H1 (cell line): ENCODE measurements at regions not wholly inside any gene's neighbourhood (a gene's known extent, or its start where the extent isn't known, plus 50 kb on each side); places are given as distances from the start of the nearest gene placed in this dataset.
A peak's percentile ranks its signal among the peaks of the same experiment; 100 is the strongest.

Source experiments
- CTCF ChIA-PET: fragments of 300-600 bp; sonication (Branson Sonifier 250); formaldehyde crosslinking; loops from one replicate; lab custom pipeline; 2021; ENCODE audit not compliant: partially characterized antibody; lab: Charles Lee
- POLR2A ChIA-PET: fragments of 300-600 bp; sonication (Branson Sonifier 250); formaldehyde crosslinking; loops from one replicate; lab custom pipeline; 2021; ENCODE audit warnings: inconsistent platforms; ENCODE audit not compliant: partially characterized antibody; lab: Charles Lee
- DNase-seq, 2 experiments: peaks; one replicate each; pipeline versions ENCODE4 v3.0.0 to v3.0.0-alpha.2; 2010 to 2022; ENCODE audit warnings: low spot score in 2 of 2, low read depth in 1 of 2, mixed read lengths in 1 of 2
- FAIRE-seq: peaks from 2 replicates; lab custom pipeline; 2011; peaks lifted over from hg19 to GRCh38; lab: Jason Lieb, UNC
- H2AFZ ChIP-seq: 2 replicates; pipeline ENCODE4 v1.8.1; 2012; ENCODE audit warnings: low read length, inconsistent platforms
- H2AK5ac ChIP-seq: 2 replicates; pipeline ENCODE4 v1.6.1; 2013; ENCODE audit warnings: low read depth, low read length
- H2BK120ac ChIP-seq: replicated peaks from 2 replicates; pipeline ENCODE3; 2013; ENCODE audit warnings: low read depth, low read length, inconsistent platforms
- H2BK12ac ChIP-seq: 2 replicates; pipeline ENCODE4 v1.6.1; 2013; ENCODE audit warnings: low read depth, low read length
- H2BK15ac ChIP-seq: 2 replicates; pipeline ENCODE4 v1.6.1; 2013; ENCODE audit warnings: low read length
- H2BK20ac ChIP-seq: 2 replicates; pipeline ENCODE4 v1.6.1; 2013; ENCODE audit warnings: low read length
- H2BK5ac ChIP-seq: 2 replicates; pipeline ENCODE4 v1.6.1; 2013; ENCODE audit warnings: low read depth, low read length
- H3K14ac ChIP-seq: 2 replicates; pipeline ENCODE4 v1.6.1; 2013; ENCODE audit warnings: inconsistent platforms; ENCODE audit not compliant: insufficient read length
- H3K18ac ChIP-seq: 2 replicates; pipeline ENCODE4 v1.6.1; 2013; ENCODE audit warnings: low read length; ENCODE audit errors: extremely low read depth
- H3K23ac ChIP-seq: 2 replicates; pipeline ENCODE4 v1.6.1; 2013; ENCODE audit warnings: inconsistent platforms; ENCODE audit not compliant: insufficient read length
- H3K23me2 ChIP-seq: 2 replicates; pipeline ENCODE4 v1.6.1; 2013; ENCODE audit warnings: low read depth, low read length
- H3K27ac ChIP-seq: 2 replicates; pipeline ENCODE4 v1.6.1; 2011; ENCODE audit warnings: low read depth, low read length, inconsistent platforms
- H3K27me3 ChIP-seq, 4 experiments: replicated peaks in 1 of 4; 1 replicate in 1 of 4; 2 replicates in 3 of 4; pipeline versions ENCODE4 v1.6.1 to v1.8.1; 2011 to 2013; ENCODE audit warnings: low read length in 3 of 4, mild to moderate bottlenecking in 3 of 4, inconsistent platforms in 2 of 4, mixed read lengths in 2 of 4, moderate library complexity in 1 of 4; ENCODE audit not compliant: control insufficient read depth in 3 of 4, insufficient read depth in 3 of 4; ENCODE audit errors: extremely low read depth in 1 of 4
- H3K36me3 ChIP-seq, 4 experiments: 2 replicates each; pipeline versions ENCODE4 v1.6.1 to v1.8.1; 2011 to 2013; ENCODE audit warnings: mild to moderate bottlenecking in 4 of 4, low read length in 3 of 4, moderate library complexity in 2 of 4, control low read depth in 1 of 4, inconsistent platforms in 1 of 4; ENCODE audit not compliant: insufficient read depth in 4 of 4, control insufficient read depth in 2 of 4
- H3K4ac ChIP-seq: replicated peaks from 2 replicates; pipeline ENCODE3; 2013; ENCODE audit warnings: low read length, low read depth, mixed read lengths, inconsistent platforms; ENCODE audit not compliant: insufficient read length
- H3K4me1 ChIP-seq, 4 experiments: replicated peaks in 1 of 4; 1 replicate in 1 of 4; 2 replicates in 3 of 4; pipeline versions ENCODE4 v1.6.1 to v1.8.1; 2011 to 2013; ENCODE audit warnings: low read length in 3 of 4, inconsistent platforms in 2 of 4, mixed read lengths in 1 of 4; ENCODE audit not compliant: insufficient read depth in 4 of 4, control insufficient read depth in 3 of 4
- H3K4me2 ChIP-seq, 2 experiments: 2 replicates each; pipeline versions ENCODE4 v1.6.1 to v1.8.1; 2011 to 2013; ENCODE audit warnings: low read depth in 2 of 2, low read length in 2 of 2, control low read depth in 1 of 2, inconsistent platforms in 1 of 2, mild to moderate bottlenecking in 1 of 2; ENCODE audit not compliant: insufficient read depth in 1 of 2
- H3K4me3 ChIP-seq, 4 experiments: fragments of 200-600, 300-600 bp in 1 of 4; sonication (generic), shearing (Covaris generic), sonication (Bioruptor Twin) in 1 of 4; 2 replicates each; pipeline versions ENCODE4 v1.5.1 to v1.8.1; 2011 to 2016; ENCODE audit warnings: low read length in 4 of 4, low read depth in 3 of 4, control low read depth in 2 of 4, inconsistent platforms in 2 of 4, mild to moderate bottlenecking in 2 of 4, mixed read lengths in 1 of 4, moderate library complexity in 1 of 4; ENCODE audit not compliant: insufficient read depth in 2 of 4; ENCODE audit errors: extremely low read depth in 1 of 4
- H3K56ac ChIP-seq: replicated peaks from 2 replicates; pipeline ENCODE3; 2013; ENCODE audit warnings: low read depth, mild to moderate bottlenecking, mixed read lengths, low read length, inconsistent platforms; ENCODE audit not compliant: insufficient read length
- H3K79me1 ChIP-seq: 2 replicates; pipeline ENCODE4 v1.6.1; 2013; ENCODE audit warnings: low read depth, low read length, control low read depth
- H3K79me2 ChIP-seq, 2 experiments: 2 replicates each; pipeline versions ENCODE4 v1.6.1 to v1.8.1; 2012 to 2013; ENCODE audit warnings: low read length in 2 of 2, mild to moderate bottlenecking in 2 of 2, inconsistent platforms in 1 of 2; ENCODE audit not compliant: insufficient read depth in 2 of 2, control insufficient read depth in 1 of 2
- H3K9ac ChIP-seq, 4 experiments: replicated peaks in 1 of 4; 1 replicate in 1 of 4; 2 replicates in 3 of 4; pipeline versions ENCODE4 v1.6.1 to v1.8.1; 2011 to 2013; ENCODE audit warnings: low read depth in 3 of 4, low read length in 3 of 4, control low read depth in 2 of 4, mild to moderate bottlenecking in 2 of 4, moderate library complexity in 2 of 4, inconsistent platforms in 1 of 4; ENCODE audit errors: extremely low read depth in 1 of 4
- H3K9me3 ChIP-seq, 2 experiments: 2 replicates each; pipeline versions ENCODE4 v1.6.1 to v1.8.1; 2012 to 2013; ENCODE audit warnings: mild to moderate bottlenecking in 2 of 2, moderate library complexity in 2 of 2, control low read depth in 1 of 2, inconsistent platforms in 1 of 2, low read depth in 1 of 2, low read length in 1 of 2, mixed read lengths in 1 of 2; ENCODE audit not compliant: insufficient read depth in 2 of 2
- H4K20me1 ChIP-seq, 2 experiments: replicated peaks in 1 of 2; 2 replicates each; pipeline versions ENCODE3 to v1.8.1; 2011 to 2013; ENCODE audit warnings: inconsistent platforms in 2 of 2, low read length in 2 of 2, mild to moderate bottlenecking in 1 of 2; ENCODE audit not compliant: insufficient read depth in 2 of 2, control insufficient read depth in 1 of 2
- H4K5ac ChIP-seq: 2 replicates; pipeline ENCODE4 v1.6.1; 2013; ENCODE audit warnings: low read length, low read depth, mixed read lengths, inconsistent platforms; ENCODE audit not compliant: insufficient read length
- H4K8ac ChIP-seq: 2 replicates; pipeline ENCODE4 v1.8.0; 2013; ENCODE audit warnings: mild to moderate bottlenecking, moderate library complexity, low read length, inconsistent platforms; ENCODE audit not compliant: insufficient read depth; ENCODE audit errors: extremely low read depth
- H4K91ac ChIP-seq: replicated peaks from 2 replicates; pipeline ENCODE3; 2013; ENCODE audit warnings: low read length, mixed read lengths, inconsistent platforms; ENCODE audit not compliant: insufficient read length
- CHD2 ChIP-seq: IDR thresholded peaks from 2 replicates; pipeline ENCODE4 v1.6.1; 2012; ENCODE audit warnings: low read length, improper control_type of control experiment
- CREB1 ChIP-seq: IDR thresholded peaks from 2 replicates; pipeline ENCODE4 v1.6.1; 2012; ENCODE audit warnings: inconsistent platforms
- CTCF ChIP-seq, 3 experiments: IDR thresholded peaks; 1 replicate in 2 of 3; 2 replicates in 1 of 3; pipeline versions ENCODE4 v1.5.1 to v1.6.1; 2011; ENCODE audit warnings: low read length in 3 of 3, mild to moderate bottlenecking in 3 of 3, inconsistent platforms in 2 of 3, low read depth in 1 of 3, moderate library complexity in 1 of 3; ENCODE audit not compliant: insufficient read depth in 1 of 3; ENCODE audit errors: control extremely low read depth in 1 of 3
- GABPA ChIP-seq: IDR thresholded peaks from 2 replicates; pipeline ENCODE4 v1.6.1; 2011; ENCODE audit warnings: mild to moderate bottlenecking, low read length, moderate library complexity, borderline replicate concordance; ENCODE audit not compliant: insufficient read depth
- KDM4A ChIP-seq: IDR thresholded peaks from one replicate; pipeline ENCODE4 v1.7.1; 2012; ENCODE audit warnings: low read depth, mild to moderate bottlenecking, moderate library complexity, low read length, inconsistent platforms; ENCODE audit not compliant: severe bottlenecking
- NANOG ChIP-seq: IDR thresholded peaks from 2 replicates; pipeline ENCODE4 v1.6.1; 2011; ENCODE audit warnings: low read length, low read depth, mild to moderate bottlenecking, inconsistent platforms; ENCODE audit not compliant: insufficient read depth, poor library complexity, severe bottlenecking
- NRF1 ChIP-seq: IDR thresholded peaks from 2 replicates; pipeline ENCODE4 v1.6.1; 2011; ENCODE audit warnings: mild to moderate bottlenecking, low read depth, low read length, improper control_type of control experiment
- POLR2A ChIP-seq, 2 experiments: IDR thresholded peaks; 1 replicate in 1 of 2; 2 replicates in 1 of 2; pipeline ENCODE4 v1.6.1; 2011; ENCODE audit warnings: low read depth in 2 of 2, low read length in 2 of 2, mild to moderate bottlenecking in 2 of 2; ENCODE audit errors: control extremely low read depth in 1 of 2
- RNF2 ChIP-seq: fragments of 200-900, 300-1000 bp; sonication (generic); IDR thresholded peaks from 2 replicates; pipeline ENCODE4 v1.7.1; 2016; ENCODE audit warnings: borderline replicate concordance, low read depth, mild to moderate bottlenecking, antibody characterized with exemption, low read length; ENCODE audit not compliant: poor library complexity, severe bottlenecking; ENCODE audit errors: missing control alignments
- SIX5 ChIP-seq: IDR thresholded peaks from 2 replicates; pipeline ENCODE4 v1.6.1; 2011; ENCODE audit warnings: mild to moderate bottlenecking, low read depth, low read length
- TAF7 ChIP-seq: optimal IDR thresholded peaks from 2 replicates; pipeline ENCODE3; 2011; ENCODE audit warnings: low read depth, mild to moderate bottlenecking, inconsistent platforms, low read length, moderate library complexity, borderline replicate concordance
- TEAD4 ChIP-seq: IDR thresholded peaks from 2 replicates; pipeline ENCODE4 v1.6.1; 2012; ENCODE audit warnings: low read depth, low read length, inconsistent platforms, mixed read lengths
- WGBS, 2 experiments: shearing (Covaris generic) in 1 of 2; methylation state at CpG; one replicate each; pipeline versions ENCODE4 v1.1.6 to v1.1.7; 2013 to 2015; ENCODE audit warnings: low lambda C conversion rate in 2 of 2, mixed read lengths in 2 of 2, inconsistent platforms in 1 of 2, low coverage in 1 of 2, missing lambda C conversion rate in 1 of 2; ENCODE audit not compliant: insufficient replicate concordance in 2 of 2, insufficient coverage in 1 of 2, insufficient read length in 1 of 2; ENCODE audit errors: extremely low coverage in 1 of 2, missing lambda C conversion rate in 1 of 2; 5-methylcytosine and 5-hydroxymethylcytosine counted together

GRCh38 chr9:119941091-119941490, 571.9 kb upstream of the BRINP1 start:
- ChIA-PET CTCF (interaction anchor here (0.8 to 2.3 kb wide), 3 partner anchors 9 to 385 kb away, joined by 3 to 8 read pairs (median 3); no protein-coding TSS in a partner anchor), POLR2A (no interaction called here)
- H3K4me1 ChIP-seq = peaks cover 0 to 5% (median 0%) of the 10 kb centered on the region in 4 experiments; a peak in 2 of 7 replicates
- H4K91ac ChIP-seq = no peak overlapping the region
- no peak for FAIRE-seq
- no peaks in the 10 kb centered on the region for H3K27me3 ChIP-seq
- no peak for TF ChIP-seq TAF7
- TF ChIP-seq NANOG = no peak
- TF ChIP-seq GABPA = no peak
- no peak for TF ChIP-seq SIX5
- no peak for TF ChIP-seq CHD2
- TF ChIP-seq KDM4A = no peak
- no peak for TF ChIP-seq CREB1
- no peak for TF ChIP-seq TEAD4
- no peak for TF ChIP-seq CTCF (IDR thresholded peaks at IDR 0.05; ENCODE audit: control extremely low read depth in 1 of 3, insufficient read depth in 1 of 3, low read depth in 1 of 3, low read length in 3 of 3)
- no peak for TF ChIP-seq NRF1
- no peak for TF ChIP-seq RNF2
- no peak for TF ChIP-seq POLR2A (IDR thresholded peaks at IDR 0.05; ENCODE audit: control extremely low read depth in 1 of 2, low read depth in 2 of 2, low read length in 2 of 2)
- H3K14ac ChIP-seq = no peak overlapping the region
- H2BK120ac ChIP-seq = no peak overlapping the region
- H2AK5ac ChIP-seq = no peak overlapping the region
- H3K36me3 ChIP-seq = no peaks in the 10 kb centered on the region
- H3K23me2 ChIP-seq = no peaks in the 10 kb centered on the region
- 100% methylated on average over 1 of the region's 1 CpG; no CpG with 5 or more reads in 1 of the 2 experiments for WGBS, 2 experiments
- H3K56ac ChIP-seq = no peak overlapping the region
- no peak overlapping the region for H3K27ac ChIP-seq
- H2BK5ac ChIP-seq = no peak overlapping the region
- no peaks in the 10 kb centered on the region for H4K20me1 ChIP-seq
- H4K8ac ChIP-seq = peak overlapping the region; percentile 42; the same call in 1 of the 2 replicates
- H3K79me2 ChIP-seq = no peaks in the 10 kb centered on the region
- H2BK12ac ChIP-seq = no peak overlapping the region
- H2AFZ ChIP-seq = no peak overlapping the region
- DNase-seq = no peak
- no peak overlapping the region for H2BK20ac ChIP-seq
- H3K79me1 ChIP-seq = no peaks in the 10 kb centered on the region
- no peaks in the 10 kb centered on the region for H3K9me3 ChIP-seq
- H3K4me2 ChIP-seq = no peak overlapping the region
- H3K18ac ChIP-seq = no peak overlapping the region
- H2BK15ac ChIP-seq = no peak overlapping the region
- H3K23ac ChIP-seq = no peak overlapping the region
- no peak overlapping the region for H3K4ac ChIP-seq
- no peak overlapping the region for H4K5ac ChIP-seq
- no peak overlapping the region for H3K9ac ChIP-seq
- no peak overlapping the region for H3K4me3 ChIP-seq
